WI38 (cell line): ENCODE measurements at regions not wholly inside any gene's neighbourhood (a gene's known extent, or its start where the extent isn't known, plus 50 kb on each side); places are given as distances from the start of the nearest gene placed in this dataset.

ENCODE experiments used
- H3K4me3 ChIP-seq: 2 replicates; pipeline ENCODE4 v1.5.1; 2011; ENCODE audit warnings: low read depth, mild to moderate bottlenecking, control low read depth, low read length
- CTCF ChIP-seq: IDR thresholded peaks from 2 replicates; pipeline ENCODE4 v1.5.1; 2012; ENCODE audit warnings: low read depth, mild to moderate bottlenecking, control low read depth, low read length

- H3K4me3 ChIP-seq = no peak overlapping the region
- no peak for TF ChIP-seq CTCF
These were observed 102.3 kb upstream of the GBE1 start for GRCh38 chr3:81863756-81864155.

- no peak overlapping the region for H3K4me3 ChIP-seq
- no peak for TF ChIP-seq CTCF
These were observed 100.1 kb upstream of the GBE1 start for GRCh38 chr3:81861593-81861992.

DNA sequence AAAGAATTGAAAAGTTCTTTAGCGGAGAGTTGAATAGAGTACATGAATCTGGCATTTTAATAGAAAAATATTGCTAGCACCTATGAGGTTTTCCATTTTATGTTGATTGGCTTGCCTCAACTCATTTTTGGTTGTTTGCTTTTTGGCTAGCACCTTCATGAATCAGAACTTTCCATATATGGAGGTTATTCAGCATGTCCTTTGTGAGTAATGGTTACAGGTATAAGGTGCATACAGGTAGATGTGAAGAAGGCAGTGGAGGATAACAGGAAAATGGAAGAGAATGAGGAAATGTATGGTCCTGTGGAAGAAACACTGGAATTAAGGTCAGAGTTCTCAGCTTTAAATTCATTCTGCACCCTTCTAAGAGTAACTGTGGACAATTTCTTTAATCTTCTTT, 98.1 kb upstream of the GBE1 start:
- H3K4me3 ChIP-seq = no peak overlapping the region
- TF ChIP-seq CTCF = no peak

GRCh38 chr3:81853431-81853830, 92.0 kb upstream of the GBE1 start:
- H3K4me3 ChIP-seq = no peak overlapping the region
- no peak for TF ChIP-seq CTCF

DNA sequence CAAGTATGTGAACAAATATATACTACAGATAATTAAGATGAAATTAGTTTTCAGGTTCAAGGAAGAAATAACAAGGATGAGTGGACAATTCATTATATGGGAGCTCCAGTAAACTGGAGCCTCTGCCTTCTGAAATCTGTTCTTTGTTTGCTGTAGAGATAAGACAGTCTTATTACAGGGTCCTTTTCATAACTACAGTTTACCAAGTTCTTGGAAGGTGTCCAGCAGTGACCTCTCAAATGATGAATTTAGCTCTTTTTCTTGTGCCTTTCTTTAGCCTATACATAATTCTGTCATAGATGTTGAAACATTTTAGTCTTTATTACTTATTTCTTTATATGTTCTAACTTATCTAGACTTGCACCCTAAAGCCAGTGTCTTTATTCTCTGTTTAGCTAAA, 89.7 kb upstream of the GBE1 start:
- TF ChIP-seq CTCF = no peak
- H3K4me3 ChIP-seq = no peak overlapping the region

GRCh38 chr3:81846988-81847387, 85.5 kb upstream of the GBE1 start:
- TF ChIP-seq CTCF = no peak
- no peak overlapping the region for H3K4me3 ChIP-seq

GRCh38 chr3:81841540-81841939, 80.1 kb upstream of the GBE1 start:
- TF ChIP-seq CTCF = no peak
- H3K4me3 ChIP-seq = no peak overlapping the region
